ENCODE measurements at regions not wholly inside any gene's neighbourhood (a gene's known extent, or its start where the extent isn't known, plus 50 kb on each side); places are given as distances from the start of the nearest gene placed in this dataset.

DNA sequence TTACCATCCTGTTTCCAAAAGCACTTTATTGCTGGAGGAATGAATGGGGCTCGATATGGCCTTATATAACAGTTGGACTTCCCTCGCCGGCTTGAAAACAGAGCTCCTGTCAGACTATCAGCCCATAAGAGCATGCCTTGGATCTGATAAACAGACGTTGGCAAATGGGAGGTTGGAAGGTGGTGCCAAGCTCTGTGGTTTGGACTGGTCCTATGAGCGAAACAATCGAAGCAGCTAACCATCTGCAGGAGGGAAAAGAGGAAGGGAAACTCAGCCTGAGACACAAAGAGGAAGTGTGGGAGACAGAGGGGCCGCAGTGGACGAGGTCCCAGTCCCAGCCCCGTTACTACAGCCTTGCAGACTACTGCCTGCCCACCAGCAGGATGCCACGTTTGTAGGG, 92.9 kb downstream of the TFAP2C start:
- TF ChIP-seq, protein P1, sequence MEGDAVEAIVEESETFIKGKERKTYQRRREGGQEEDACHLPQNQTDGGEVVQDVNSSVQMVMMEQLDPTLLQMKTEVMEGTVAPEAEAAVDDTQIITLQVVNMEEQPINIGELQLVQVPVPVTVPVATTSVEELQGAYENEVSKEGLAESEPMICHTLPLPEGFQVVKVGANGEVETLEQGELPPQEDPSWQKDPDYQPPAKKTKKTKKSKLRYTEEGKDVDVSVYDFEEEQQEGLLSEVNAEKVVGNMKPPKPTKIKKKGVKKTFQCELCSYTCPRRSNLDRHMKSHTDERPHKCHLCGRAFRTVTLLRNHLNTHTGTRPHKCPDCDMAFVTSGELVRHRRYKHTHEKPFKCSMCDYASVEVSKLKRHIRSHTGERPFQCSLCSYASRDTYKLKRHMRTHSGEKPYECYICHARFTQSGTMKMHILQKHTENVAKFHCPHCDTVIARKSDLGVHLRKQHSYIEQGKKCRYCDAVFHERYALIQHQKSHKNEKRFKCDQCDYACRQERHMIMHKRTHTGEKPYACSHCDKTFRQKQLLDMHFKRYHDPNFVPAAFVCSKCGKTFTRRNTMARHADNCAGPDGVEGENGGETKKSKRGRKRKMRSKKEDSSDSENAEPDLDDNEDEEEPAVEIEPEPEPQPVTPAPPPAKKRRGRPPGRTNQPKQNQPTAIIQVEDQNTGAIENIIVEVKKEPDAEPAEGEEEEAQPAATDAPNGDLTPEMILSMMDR (IDR thresholded peaks at IDR 0.05; ENCODE audit: low read depth, low read length, poor library complexity, severe bottlenecking): no peak
- TF ChIP-seq EZH2phosphoT487 (IDR thresholded peaks at IDR 0.05; ENCODE audit: borderline replicate concordance, low read length): no peak
